Hematopoietic multipotent progenitor cell treated with erythropoietin and hydrocortisone succinate and interleukin-3 and kit ligand, for 15 days (in vitro differentiated cells): ENCODE measurements at regions not wholly inside any gene's neighbourhood (a gene's known extent, or its start where the extent isn't known, plus 50 kb on each side); places are given as distances from the start of the nearest gene placed in this dataset.
"Not testable (repeated sequence)": the region's sequence is repeated elsewhere in the genome, so short reads cannot be mapped to it uniquely, and the experiment has no call there.

Experiments
- DNase-seq: peaks from one replicate; pipeline ENCODE4 v3.0.0-alpha.2; 2015; ENCODE audit warnings: low spot score

GRCh38 chr1:29626726-29627125 is 390.4 kb downstream of the PTPRU start:
- no peak for DNase-seq

GRCh38 chr1:29626066-29626465 is 389.7 kb downstream of the PTPRU start:
- DNase-seq = no peak

GRCh38 chr1:29625084-29625420 is 388.7 kb downstream of the PTPRU start:
- no peak for DNase-seq

GRCh38 chr1:29624320-29625083 is 388.2 kb downstream of the PTPRU start:
- DNase-seq = no peak

GRCh38 chr1:29623501-29623900 is 387.2 kb downstream of the PTPRU start:
- DNase-seq = no peak

- DNase-seq = no peak
Measured at GRCh38 chr1:29621826-29622435, 385.6 kb downstream of the PTPRU start.

GRCh38 chr1:29620631-29621030 is 384.3 kb downstream of the PTPRU start:
- DNase-seq = no peak

- no peak for DNase-seq
Measured at GRCh38 chr1:29607236-29607635, 370.9 kb downstream of the PTPRU start.

GRCh38 chr1:29604796-29605195 is 368.5 kb downstream of the PTPRU start:
- DNase-seq = not testable (repeated sequence)

- DNase-seq = no peak
Measured at GRCh38 chr1:29603622-29604021, 367.3 kb downstream of the PTPRU start.

- DNase-seq = no peak
Measured at GRCh38 chr1:29602203-29602602, 365.9 kb downstream of the PTPRU start.

- no peak for DNase-seq
Measured at GRCh38 chr1:29601021-29601420, 364.7 kb downstream of the PTPRU start.

- DNase-seq = no peak
Measured at GRCh38 chr1:29599826-29600225, 363.5 kb downstream of the PTPRU start.

GRCh38 chr1:29599071-29599470 is 362.7 kb downstream of the PTPRU start:
- no peak for DNase-seq

GRCh38 chr1:29597861-29598260 is 361.5 kb downstream of the PTPRU start:
- DNase-seq = no peak

GRCh38 chr1:29593601-29594382 is 357.5 kb downstream of the PTPRU start:
- DNase-seq = no peak

- DNase-seq = no peak
Measured at GRCh38 chr1:29592731-29593130, 356.4 kb downstream of the PTPRU start.

- no peak for DNase-seq
Measured at GRCh38 chr1:29592261-29592615, 355.9 kb downstream of the PTPRU start.

GRCh38 chr1:29591601-29592260 is 355.4 kb downstream of the PTPRU start:
- no peak for DNase-seq

- DNase-seq = no peak
Measured at GRCh38 chr1:29590583-29591565, 354.6 kb downstream of the PTPRU start.

GRCh38 chr1:29589716-29590115 is 353.4 kb downstream of the PTPRU start:
- DNase-seq = not testable (repeated sequence)
